PC-3 (cell line): ENCODE measurements at regions not wholly inside any gene's neighbourhood (a gene's known extent, or its start where the extent isn't known, plus 50 kb on each side); places are given as distances from the start of the nearest gene placed in this dataset.

Experiments used
- EZH2phosphoT487 ChIP-seq: fragments of 300-600 bp; sonication (generic); IDR thresholded peaks from 2 replicates; pipeline ENCODE4 v1.6.1; 2018; ENCODE audit warnings: mild to moderate bottlenecking, antibody characterized with exemption, low read length, borderline replicate concordance
- TF ChIP-seq, protein P1 (sequence below): fragments of 300-600 bp; sonication (generic); conservative IDR thresholded peaks from 2 replicates; pipeline ENCODE4 v1.5.1; 2017; ENCODE audit warnings: antibody characterized with exemption, low read depth, mild to moderate bottlenecking, low read length

DNA sequence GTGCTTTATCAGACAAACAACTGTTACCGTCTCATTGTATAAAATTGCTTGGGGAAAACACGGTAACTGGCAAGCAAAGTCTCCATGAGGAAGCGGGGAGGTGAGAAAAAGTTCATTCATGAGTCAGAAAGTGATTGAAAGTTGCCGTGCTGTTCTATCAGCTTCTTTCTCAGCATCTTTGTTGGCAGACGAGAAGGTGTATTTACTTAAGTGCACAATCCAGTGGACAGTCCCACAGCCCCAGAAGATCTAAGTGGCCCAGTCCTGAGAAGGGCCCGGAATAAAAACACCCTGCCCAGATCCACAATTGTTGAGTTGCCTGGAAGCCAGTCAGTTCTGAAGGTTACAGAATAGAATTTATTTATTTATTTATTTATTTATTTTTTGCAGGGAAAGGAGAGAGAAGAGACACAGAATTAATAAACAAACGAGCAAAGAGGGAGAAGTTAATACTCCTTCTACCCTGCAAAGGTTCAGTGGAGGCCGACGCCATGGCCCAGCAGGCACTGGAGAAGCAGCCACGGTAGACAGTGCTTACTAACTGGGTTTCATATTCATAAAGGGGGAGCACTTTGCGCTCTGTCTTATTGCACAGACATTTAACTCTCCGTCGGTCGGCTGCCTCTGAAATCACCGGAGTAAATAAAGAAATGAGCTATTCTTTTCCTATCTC is 676.0 kb upstream of the SALL3 start:
- TF ChIP-seq, protein P1, sequence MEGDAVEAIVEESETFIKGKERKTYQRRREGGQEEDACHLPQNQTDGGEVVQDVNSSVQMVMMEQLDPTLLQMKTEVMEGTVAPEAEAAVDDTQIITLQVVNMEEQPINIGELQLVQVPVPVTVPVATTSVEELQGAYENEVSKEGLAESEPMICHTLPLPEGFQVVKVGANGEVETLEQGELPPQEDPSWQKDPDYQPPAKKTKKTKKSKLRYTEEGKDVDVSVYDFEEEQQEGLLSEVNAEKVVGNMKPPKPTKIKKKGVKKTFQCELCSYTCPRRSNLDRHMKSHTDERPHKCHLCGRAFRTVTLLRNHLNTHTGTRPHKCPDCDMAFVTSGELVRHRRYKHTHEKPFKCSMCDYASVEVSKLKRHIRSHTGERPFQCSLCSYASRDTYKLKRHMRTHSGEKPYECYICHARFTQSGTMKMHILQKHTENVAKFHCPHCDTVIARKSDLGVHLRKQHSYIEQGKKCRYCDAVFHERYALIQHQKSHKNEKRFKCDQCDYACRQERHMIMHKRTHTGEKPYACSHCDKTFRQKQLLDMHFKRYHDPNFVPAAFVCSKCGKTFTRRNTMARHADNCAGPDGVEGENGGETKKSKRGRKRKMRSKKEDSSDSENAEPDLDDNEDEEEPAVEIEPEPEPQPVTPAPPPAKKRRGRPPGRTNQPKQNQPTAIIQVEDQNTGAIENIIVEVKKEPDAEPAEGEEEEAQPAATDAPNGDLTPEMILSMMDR, result no peak
- no peak for TF ChIP-seq EZH2phosphoT487
